ENCODE measurements at regions not wholly inside any gene's neighbourhood (a gene's known extent, or its start where the extent isn't known, plus 50 kb on each side); places are given as distances from the start of the nearest gene placed in this dataset.

DNA sequence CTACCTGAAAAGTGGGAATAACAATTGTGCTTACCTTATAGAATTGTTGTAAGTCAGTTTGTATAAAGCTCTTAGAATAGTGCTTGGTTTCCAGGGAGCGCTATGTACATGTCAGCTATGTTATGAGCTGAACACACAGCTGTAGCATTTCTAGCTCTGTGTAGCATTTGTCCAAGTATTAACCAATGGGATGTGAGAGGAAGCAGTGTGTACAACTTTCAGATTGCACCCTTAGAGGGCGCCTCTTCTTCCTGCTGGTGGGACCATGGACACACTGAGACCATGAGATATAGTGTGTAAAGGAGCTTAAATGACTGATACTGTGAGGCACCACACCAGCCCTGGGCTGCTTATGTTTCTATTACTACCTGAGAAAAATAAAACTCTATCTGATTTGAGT is 380.2 kb downstream of the LNPK start:
- Mint-ChIP-seq H3K9me3 (ENCODE audit: unreplicated experiment) (peaks cover 8% of the 10 kb centered on the region), H3K27me3 (ENCODE audit: unreplicated experiment) (peaks cover 12% of the 10 kb centered on the region), H3K4me3 (ENCODE audit: unreplicated experiment) (no peak overlapping the region), H3K36me3 (ENCODE audit: unreplicated experiment) (no peaks in the 10 kb centered on the region), H3K4me1 (ENCODE audit: unreplicated experiment) (no peaks in the 10 kb centered on the region), H3K27ac (ENCODE audit: unreplicated experiment) (no peak overlapping the region)
- TF ChIP-seq, protein P1, sequence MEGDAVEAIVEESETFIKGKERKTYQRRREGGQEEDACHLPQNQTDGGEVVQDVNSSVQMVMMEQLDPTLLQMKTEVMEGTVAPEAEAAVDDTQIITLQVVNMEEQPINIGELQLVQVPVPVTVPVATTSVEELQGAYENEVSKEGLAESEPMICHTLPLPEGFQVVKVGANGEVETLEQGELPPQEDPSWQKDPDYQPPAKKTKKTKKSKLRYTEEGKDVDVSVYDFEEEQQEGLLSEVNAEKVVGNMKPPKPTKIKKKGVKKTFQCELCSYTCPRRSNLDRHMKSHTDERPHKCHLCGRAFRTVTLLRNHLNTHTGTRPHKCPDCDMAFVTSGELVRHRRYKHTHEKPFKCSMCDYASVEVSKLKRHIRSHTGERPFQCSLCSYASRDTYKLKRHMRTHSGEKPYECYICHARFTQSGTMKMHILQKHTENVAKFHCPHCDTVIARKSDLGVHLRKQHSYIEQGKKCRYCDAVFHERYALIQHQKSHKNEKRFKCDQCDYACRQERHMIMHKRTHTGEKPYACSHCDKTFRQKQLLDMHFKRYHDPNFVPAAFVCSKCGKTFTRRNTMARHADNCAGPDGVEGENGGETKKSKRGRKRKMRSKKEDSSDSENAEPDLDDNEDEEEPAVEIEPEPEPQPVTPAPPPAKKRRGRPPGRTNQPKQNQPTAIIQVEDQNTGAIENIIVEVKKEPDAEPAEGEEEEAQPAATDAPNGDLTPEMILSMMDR (IDR thresholded peaks at IDR 0.05) = no peak
- DNase-seq (ENCODE audit: extremely low spot score, unreplicated experiment) = no peak

DNA sequence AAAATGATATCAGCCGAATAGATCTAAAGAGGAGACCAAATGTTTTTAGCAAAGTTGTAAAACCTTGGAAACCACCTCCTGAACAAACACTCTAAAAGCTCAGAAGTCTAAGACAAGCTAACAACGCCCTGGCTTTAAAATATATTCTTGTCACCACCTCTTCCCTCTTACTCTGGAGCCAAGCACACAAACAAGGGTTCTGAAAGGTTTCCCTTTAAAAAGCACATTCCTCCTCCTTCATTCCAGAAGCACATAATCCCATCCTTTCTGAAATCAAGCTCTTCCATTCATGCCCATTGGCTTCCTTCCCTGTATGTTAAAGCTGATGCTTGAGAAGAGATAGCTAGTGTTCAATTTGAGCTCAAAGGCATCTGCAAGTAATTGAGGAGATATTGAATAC is 382.0 kb downstream of the LNPK start:
- Mint-ChIP-seq H3K9me3 (ENCODE audit: unreplicated experiment) (peaks cover 8% of the 10 kb centered on the region), H3K27me3 (ENCODE audit: unreplicated experiment) (peaks cover 12% of the 10 kb centered on the region), H3K36me3 (ENCODE audit: unreplicated experiment) (no peaks in the 10 kb centered on the region), H3K4me3 (ENCODE audit: unreplicated experiment) (no peak overlapping the region), H3K27ac (ENCODE audit: unreplicated experiment) (no peak overlapping the region), H3K4me1 (ENCODE audit: unreplicated experiment) (no peaks in the 10 kb centered on the region)
- TF ChIP-seq, protein P1 (IDR thresholded peaks at IDR 0.05) = no peak
- DNase-seq (ENCODE audit: extremely low spot score, unreplicated experiment) = no peak

DNA sequence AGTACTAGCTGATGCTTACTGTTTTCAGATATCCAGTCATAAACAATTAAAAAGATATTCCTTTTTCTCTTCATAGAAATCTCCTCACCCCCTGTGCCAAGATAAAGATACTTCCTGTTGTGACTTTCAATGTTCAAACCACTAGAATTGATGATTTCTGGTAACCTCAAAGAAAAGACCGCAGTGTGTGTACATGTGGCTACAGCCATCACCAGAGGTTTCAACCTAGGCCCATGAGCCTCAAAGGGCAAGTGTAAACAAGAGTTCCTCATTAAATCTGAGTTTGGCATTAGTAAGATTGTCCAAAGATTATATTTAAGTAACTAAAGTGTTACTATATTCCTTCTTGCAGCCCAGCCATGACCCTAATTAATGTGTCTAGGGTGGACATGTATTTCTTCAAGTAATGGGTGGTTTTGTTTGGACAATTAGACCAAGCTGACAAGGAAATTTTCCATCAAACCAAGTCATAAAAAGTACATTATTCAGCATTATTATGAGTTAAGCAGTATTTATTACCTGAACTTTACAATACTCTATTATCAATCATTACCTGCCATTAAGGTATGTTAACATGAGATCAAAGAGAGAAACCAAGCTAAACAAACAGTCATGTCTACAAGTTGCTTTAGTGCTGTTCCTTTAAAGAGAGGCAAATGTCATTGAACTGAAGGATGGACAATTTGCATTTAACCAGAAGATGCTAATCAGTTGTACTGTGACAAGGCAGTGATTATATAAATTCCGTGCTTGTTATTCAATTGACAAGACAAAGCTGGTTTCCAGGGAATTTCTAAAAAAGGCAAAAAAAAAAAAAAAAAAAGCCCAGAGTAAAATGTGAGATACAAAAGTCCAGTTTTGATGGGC is 382.7 kb downstream of the LNPK start:
- Mint-ChIP-seq H3K9me3 (ENCODE audit: unreplicated experiment) (peaks cover 8% of the 10 kb centered on the region), H3K4me3 (ENCODE audit: unreplicated experiment) (no peak overlapping the region), H3K4me1 (ENCODE audit: unreplicated experiment) (no peaks in the 10 kb centered on the region), H3K36me3 (ENCODE audit: unreplicated experiment) (no peaks in the 10 kb centered on the region), H3K27ac (ENCODE audit: unreplicated experiment) (no peak overlapping the region), H3K27me3 (ENCODE audit: unreplicated experiment) (peaks cover 12% of the 10 kb centered on the region)
- no peak for DNase-seq (ENCODE audit: extremely low spot score, unreplicated experiment)
- TF ChIP-seq, protein P1 (IDR thresholded peaks at IDR 0.05) = no peak

DNA sequence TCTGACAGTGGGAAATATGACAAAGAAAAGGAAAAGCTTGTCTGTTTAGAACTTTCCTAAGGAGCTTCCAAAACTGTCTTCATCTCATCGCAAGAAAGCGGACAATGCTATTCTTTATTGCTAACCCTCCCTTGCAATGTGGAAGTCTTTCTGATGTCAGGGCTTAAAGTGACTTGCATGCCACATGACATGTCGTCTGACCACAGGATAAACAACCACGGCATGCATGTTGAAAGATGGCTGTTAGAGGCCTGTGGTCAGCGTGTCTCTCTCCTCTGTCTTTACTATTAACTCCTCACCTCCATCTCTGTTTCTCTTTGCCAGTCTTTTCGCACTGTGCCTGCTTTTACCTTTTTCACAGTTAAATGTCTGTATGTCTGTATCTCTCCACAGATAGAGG is 389.8 kb downstream of the LNPK start:
- no peaks in the 10 kb centered on the region for H3K9me3 Mint-ChIP-seq (ENCODE audit: unreplicated experiment)
- TF ChIP-seq, protein P1 (IDR thresholded peaks at IDR 0.05) = no peak
- H3K36me3 Mint-ChIP-seq (ENCODE audit: unreplicated experiment) = no peaks in the 10 kb centered on the region
- no peak overlapping the region for H3K27ac Mint-ChIP-seq (ENCODE audit: unreplicated experiment)
- no peak overlapping the region for H3K4me3 Mint-ChIP-seq (ENCODE audit: unreplicated experiment)
- no peaks in the 10 kb centered on the region for H3K4me1 Mint-ChIP-seq (ENCODE audit: unreplicated experiment)
- DNase-seq (ENCODE audit: extremely low spot score, unreplicated experiment) = no peak
- H3K27me3 Mint-ChIP-seq (ENCODE audit: unreplicated experiment) = no peaks in the 10 kb centered on the region

DNA sequence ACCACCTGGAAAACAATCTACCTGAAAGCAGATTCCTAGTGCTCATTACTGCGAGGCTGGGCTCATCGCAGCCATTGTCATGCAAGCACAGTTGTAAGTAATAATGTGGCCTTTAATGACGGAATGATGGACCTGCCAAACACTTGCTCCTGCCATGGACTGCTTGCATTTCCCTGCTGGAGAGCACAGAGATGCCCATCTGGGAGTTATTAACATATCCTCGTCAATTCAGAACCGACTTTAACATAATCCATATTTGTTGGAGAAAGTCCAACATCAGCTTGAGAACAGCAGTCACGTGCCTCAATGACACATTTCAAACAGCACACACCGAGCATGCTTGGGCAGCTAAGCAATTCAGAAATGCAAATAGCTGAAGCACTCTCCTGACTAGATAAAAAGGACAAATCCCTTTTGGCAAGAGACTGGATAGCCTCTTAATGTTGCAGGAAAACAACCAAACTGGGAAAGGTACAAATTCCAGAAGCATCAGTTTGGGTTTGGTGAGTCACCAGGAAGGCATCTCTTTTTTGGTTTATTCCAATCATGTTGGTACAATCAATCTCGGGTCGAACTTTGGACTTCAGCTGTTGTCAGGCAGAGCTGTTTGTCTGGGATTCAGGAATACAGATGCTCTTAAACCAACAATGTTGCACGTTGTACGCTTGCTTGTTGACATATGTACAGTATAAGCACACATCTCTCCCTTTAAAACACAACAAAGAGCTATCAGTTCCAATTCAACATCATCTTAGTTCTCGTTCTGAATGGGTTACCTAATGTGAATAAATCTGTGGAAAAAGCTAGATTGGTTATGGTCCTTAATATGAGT is 395.8 kb downstream of the LNPK start:
- H3K36me3 Mint-ChIP-seq (ENCODE audit: unreplicated experiment) = no peaks in the 10 kb centered on the region
- peaks cover 8% of the 10 kb centered on the region for H3K4me1 Mint-ChIP-seq (ENCODE audit: unreplicated experiment)
- H3K27ac Mint-ChIP-seq (ENCODE audit: unreplicated experiment) = no peak overlapping the region
- TF ChIP-seq, protein P1 (IDR thresholded peaks at IDR 0.05) = no peak
- H3K4me3 Mint-ChIP-seq (ENCODE audit: unreplicated experiment) = no peak overlapping the region
- no peaks in the 10 kb centered on the region for H3K9me3 Mint-ChIP-seq (ENCODE audit: unreplicated experiment)
- H3K27me3 Mint-ChIP-seq (ENCODE audit: unreplicated experiment) = no peaks in the 10 kb centered on the region
- DNase-seq (ENCODE audit: extremely low spot score, unreplicated experiment) = no peak

Measured in osteocyte (in vitro differentiated cells).